ENCODE measurements at regions not wholly inside any gene's neighbourhood (a gene's known extent, or its start where the extent isn't known, plus 50 kb on each side); places are given as distances from the start of the nearest gene placed in this dataset.

DNA sequence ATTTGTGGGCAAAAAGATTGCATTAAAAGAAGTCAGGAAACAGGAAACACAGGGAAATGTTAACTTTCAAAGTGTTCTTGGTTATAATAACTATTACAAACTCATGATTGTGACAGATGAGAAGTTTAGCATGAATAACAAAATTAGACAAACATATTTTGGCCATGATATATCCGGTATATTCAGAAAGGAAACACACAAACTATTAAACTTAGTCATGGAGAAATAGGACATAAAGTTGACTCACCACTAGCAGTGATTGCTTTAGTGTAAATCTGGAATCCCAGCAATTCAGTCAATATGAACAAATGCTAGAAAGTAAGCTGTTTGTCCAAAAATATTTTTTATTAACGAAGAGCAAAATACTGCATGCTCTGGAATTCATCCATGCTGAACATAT lies 1299.9 kb downstream of the C4orf33 start:
- Histone ChIP-seq H3K9me3 (no peaks in the 10 kb centered on the region), H3K27me3 (replicated peaks; ENCODE audit: insufficient read depth) (no peaks in the 10 kb centered on the region), H3K4me1 (ENCODE audit: control insufficient read depth in 1 of 2, low read depth in 2 of 2) (no peaks in the 10 kb centered on the region), H3K36me3 (no peaks in the 10 kb centered on the region), H3K27ac (no peak overlapping the region), H3K4me3 (no peak overlapping the region)
- ATAC-seq (ENCODE audit: insufficient number of reproducible peaks, low FRiP score, low read depth), result no peak
- TF ChIP-seq, protein P1, sequence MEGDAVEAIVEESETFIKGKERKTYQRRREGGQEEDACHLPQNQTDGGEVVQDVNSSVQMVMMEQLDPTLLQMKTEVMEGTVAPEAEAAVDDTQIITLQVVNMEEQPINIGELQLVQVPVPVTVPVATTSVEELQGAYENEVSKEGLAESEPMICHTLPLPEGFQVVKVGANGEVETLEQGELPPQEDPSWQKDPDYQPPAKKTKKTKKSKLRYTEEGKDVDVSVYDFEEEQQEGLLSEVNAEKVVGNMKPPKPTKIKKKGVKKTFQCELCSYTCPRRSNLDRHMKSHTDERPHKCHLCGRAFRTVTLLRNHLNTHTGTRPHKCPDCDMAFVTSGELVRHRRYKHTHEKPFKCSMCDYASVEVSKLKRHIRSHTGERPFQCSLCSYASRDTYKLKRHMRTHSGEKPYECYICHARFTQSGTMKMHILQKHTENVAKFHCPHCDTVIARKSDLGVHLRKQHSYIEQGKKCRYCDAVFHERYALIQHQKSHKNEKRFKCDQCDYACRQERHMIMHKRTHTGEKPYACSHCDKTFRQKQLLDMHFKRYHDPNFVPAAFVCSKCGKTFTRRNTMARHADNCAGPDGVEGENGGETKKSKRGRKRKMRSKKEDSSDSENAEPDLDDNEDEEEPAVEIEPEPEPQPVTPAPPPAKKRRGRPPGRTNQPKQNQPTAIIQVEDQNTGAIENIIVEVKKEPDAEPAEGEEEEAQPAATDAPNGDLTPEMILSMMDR (IDR thresholded peaks at IDR 0.05), result no peak
- no peak for DNase-seq (ENCODE audit: low spot score)

DNA sequence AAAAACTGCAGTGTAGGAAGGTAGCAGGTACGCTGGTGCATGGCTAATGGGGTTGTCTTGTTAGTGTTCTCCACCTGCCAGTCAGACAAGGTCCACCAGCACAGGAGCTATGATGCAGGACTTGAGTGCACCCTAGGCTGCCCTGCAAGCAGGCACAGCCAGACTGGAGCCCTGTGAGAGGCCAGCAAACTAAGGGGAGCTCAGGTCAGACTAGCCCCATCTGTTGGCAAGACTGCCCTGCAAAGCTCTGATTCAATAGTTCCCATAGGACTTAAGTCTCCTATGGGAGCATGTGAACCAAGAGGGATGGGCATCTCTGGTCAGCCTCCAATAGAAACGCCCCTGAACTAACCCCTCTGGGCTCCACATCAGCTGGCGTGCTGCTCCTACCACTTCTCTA lies 1307.3 kb downstream of the C4orf33 start:
- DNase-seq (ENCODE audit: low spot score), result no peak
- H3K4me3 ChIP-seq, result no peak overlapping the region
- no peaks in the 10 kb centered on the region for H3K27me3 ChIP-seq (replicated peaks; ENCODE audit: insufficient read depth)
- ATAC-seq (ENCODE audit: insufficient number of reproducible peaks, low FRiP score, low read depth), result no peak
- H3K27ac ChIP-seq, result no peak overlapping the region
- H3K4me1 ChIP-seq (ENCODE audit: control insufficient read depth in 1 of 2, low read depth in 2 of 2), result no peaks in the 10 kb centered on the region
- no peaks in the 10 kb centered on the region for H3K36me3 ChIP-seq
- H3K9me3 ChIP-seq, result no peaks in the 10 kb centered on the region
- TF ChIP-seq, protein P1 (IDR thresholded peaks at IDR 0.05), result no peak

DNA sequence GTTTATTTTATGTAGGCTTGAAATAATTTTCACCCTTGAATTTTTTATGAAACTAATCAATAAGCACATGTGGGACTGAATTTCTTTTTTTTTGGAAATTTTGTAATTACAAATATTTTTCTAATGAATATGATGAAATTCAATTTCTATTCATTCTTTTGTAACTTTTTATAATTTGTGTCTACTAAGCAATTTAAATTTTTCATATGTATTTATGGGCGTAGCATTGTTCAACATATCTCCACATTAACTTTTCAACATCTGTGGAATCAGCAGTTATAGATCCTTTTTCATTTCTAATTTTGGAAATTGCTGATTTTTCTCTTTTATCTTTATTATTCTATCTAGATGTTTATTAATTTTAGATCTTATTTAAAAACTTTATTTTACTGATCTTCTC lies 1320.3 kb downstream of the C4orf33 start:
- DNase-seq (ENCODE audit: low spot score) (no peak), ATAC-seq (ENCODE audit: insufficient number of reproducible peaks, low FRiP score, low read depth) (no peak)
- TF ChIP-seq, protein P1 (IDR thresholded peaks at IDR 0.05), result no peak
- no peaks in the 10 kb centered on the region for H3K27me3 ChIP-seq (replicated peaks; ENCODE audit: insufficient read depth)
- no peaks in the 10 kb centered on the region for H3K9me3 ChIP-seq
- H3K4me3 ChIP-seq, result no peak overlapping the region
- no peaks in the 10 kb centered on the region for H3K4me1 ChIP-seq (ENCODE audit: control insufficient read depth in 1 of 2, low read depth in 2 of 2)
- H3K27ac ChIP-seq, result no peak overlapping the region
- H3K36me3 ChIP-seq, result no peaks in the 10 kb centered on the region

DNA sequence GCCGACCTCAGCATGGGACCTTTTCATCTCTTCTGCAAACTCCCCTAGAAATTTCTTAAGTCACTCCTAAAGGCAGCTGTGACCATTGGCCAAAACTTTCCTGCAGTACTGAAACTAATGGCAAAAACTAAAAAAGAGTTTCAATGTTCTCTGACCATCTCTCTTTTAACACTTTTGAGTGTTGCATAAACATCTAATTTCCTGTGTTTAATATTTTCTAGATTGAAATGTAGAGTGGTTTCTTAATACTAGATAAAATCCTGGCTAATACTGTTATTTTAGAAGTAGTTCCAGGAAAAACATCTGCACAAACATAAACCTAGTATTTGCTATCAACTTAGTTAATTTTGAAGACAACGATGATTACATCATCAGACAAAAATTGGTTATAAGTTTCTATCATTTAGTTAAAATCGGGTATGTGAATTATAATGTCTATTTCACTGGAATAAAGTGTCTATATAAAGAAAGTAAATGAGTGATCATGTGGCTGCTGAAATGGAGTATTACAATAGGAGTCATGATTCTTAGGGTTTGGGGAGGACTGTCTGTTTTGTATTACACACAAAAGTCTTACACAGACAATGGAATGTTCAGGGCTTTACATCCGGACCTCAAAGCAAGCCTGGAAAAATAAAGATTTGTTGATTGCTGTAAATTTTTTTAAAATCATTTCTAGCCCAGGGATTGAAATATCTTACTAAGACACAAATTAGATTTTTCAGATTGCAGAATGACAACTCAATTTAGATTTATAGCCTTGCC lies 1323.4 kb downstream of the C4orf33 start:
- TF ChIP-seq, protein P1 (IDR thresholded peaks at IDR 0.05), result no peak
- Histone ChIP-seq H3K9me3 (no peaks in the 10 kb centered on the region), H3K36me3 (no peaks in the 10 kb centered on the region), H3K4me3 (no peak overlapping the region), H3K4me1 (ENCODE audit: control insufficient read depth in 1 of 2, low read depth in 2 of 2) (no peaks in the 10 kb centered on the region), H3K27me3 (replicated peaks; ENCODE audit: insufficient read depth) (no peaks in the 10 kb centered on the region), H3K27ac (no peak overlapping the region)
- DNase-seq (ENCODE audit: low spot score), result no peak
- no peak for ATAC-seq (ENCODE audit: insufficient number of reproducible peaks, low FRiP score, low read depth)

DNA sequence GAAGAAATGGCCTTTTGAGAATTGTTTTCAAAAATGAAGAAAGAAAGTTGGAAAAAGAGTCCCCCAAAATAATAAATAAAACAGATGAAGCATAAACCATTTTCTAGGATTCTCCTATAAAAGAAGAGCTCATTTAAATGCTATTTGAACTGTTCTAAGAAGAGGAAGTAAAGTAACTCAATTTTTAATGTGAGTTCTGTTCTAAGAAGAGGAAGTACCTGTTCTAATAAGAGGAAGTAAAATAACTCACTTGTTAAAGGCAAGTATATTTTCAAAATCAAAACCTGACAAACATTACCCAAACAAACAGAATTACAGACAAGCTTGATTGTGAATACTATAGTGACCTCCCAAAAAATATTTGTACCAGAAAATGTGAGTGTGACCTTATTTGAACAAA lies 1326.3 kb downstream of the C4orf33 start:
- no peaks in the 10 kb centered on the region for H3K9me3 ChIP-seq
- H3K4me1 ChIP-seq (ENCODE audit: control insufficient read depth in 1 of 2, low read depth in 2 of 2), result no peaks in the 10 kb centered on the region
- TF ChIP-seq, protein P1 (IDR thresholded peaks at IDR 0.05), result no peak
- no peak for ATAC-seq (ENCODE audit: insufficient number of reproducible peaks, low FRiP score, low read depth)
- no peaks in the 10 kb centered on the region for H3K36me3 ChIP-seq
- no peak overlapping the region for H3K27ac ChIP-seq
- H3K27me3 ChIP-seq (replicated peaks; ENCODE audit: insufficient read depth), result no peaks in the 10 kb centered on the region
- H3K4me3 ChIP-seq, result no peak overlapping the region
- no peak for DNase-seq (ENCODE audit: low spot score)

Data from thoracic aorta (tissue), 2 donors.